ENCODE measurements at regions not wholly inside any gene's neighbourhood (a gene's known extent, or its start where the extent isn't known, plus 50 kb on each side); places are given as distances from the start of the nearest gene placed in this dataset.
"Not testable (repeated sequence)": the region's sequence is repeated elsewhere in the genome, so short reads cannot be mapped to it uniquely, and the experiment has no call there.

GRCh38 chr13:27359199-27359821, 65.1 kb upstream of the GTF3A start:
- no peaks in the 10 kb centered on the region; the same call in 1 of the 2 replicates for H3K27me3 ChIP-seq (replicated peaks; ENCODE audit: control insufficient read depth, insufficient read depth, low read length)
- Mint-ChIP-seq H3K4me1 (ENCODE audit: low read depth, unreplicated experiment) (peaks cover 18% of the 10 kb centered on the region), H3K4me3 (ENCODE audit: unreplicated experiment) (no peak overlapping the region), H3K27me3 (ENCODE audit: insufficient read depth, unreplicated experiment) (no peaks in the 10 kb centered on the region), H3K27ac (ENCODE audit: unreplicated experiment) (no peak overlapping the region), H3K9me3 (ENCODE audit: unreplicated experiment) (no peaks in the 10 kb centered on the region), H3K36me3 (ENCODE audit: insufficient read depth, unreplicated experiment) (no peaks in the 10 kb centered on the region)
- TF ChIP-seq CTCF (IDR thresholded peaks at IDR 0.05; ENCODE audit: insufficient read depth in 1 of 2, low read depth in 1 of 2, low read length in 1 of 2, severe bottlenecking in 1 of 2, unreplicated experiment in 1 of 2), result peak; percentile 91 to 94
- no TSS peak for BruUV-seq (replicated peaks)
- H3K36me3 ChIP-seq (ENCODE audit: control insufficient read depth, insufficient read depth, low read length), result no peaks in the 10 kb centered on the region; the same call in 1 of the 2 replicates
- H3K4me3 ChIP-seq (ENCODE audit: low read depth, low read length), result no peak overlapping the region
- H3K9me3 ChIP-seq, result no peaks in the 10 kb centered on the region
- H3K4me1 ChIP-seq, result peaks cover 4% of the 10 kb centered on the region; the same call in 1 of the 2 replicates
- ChIA-PET CTCF (interaction anchor here (0.6 to 5.3 kb wide), 11 partner anchors 66 to 468 kb away, joined by 3 to 128 read pairs (median 5); partner anchors contain the start of gene RASL11A), POLR2A (no interaction called here)
- intact Hi-C loops (cut with micrococcal nuclease; ENCODE audit: unreplicated experiment), result loop anchor here (1.0 to 10.0 kb wide), 6 partner anchors 21 to 412 kb away; partner anchors contain the start of gene RASL11A
- DNase-seq, result peak; percentile 67 to 84

GRCh38 chr13:27360562-27360961, 63.9 kb upstream of the GTF3A start:
- no peaks in the 10 kb centered on the region; the same call in 1 of the 2 replicates for H3K27me3 ChIP-seq (replicated peaks; ENCODE audit: control insufficient read depth, insufficient read depth, low read length)
- intact Hi-C loops (cut with micrococcal nuclease; ENCODE audit: unreplicated experiment), result no loop called here
- no peaks in the 10 kb centered on the region for H3K9me3 ChIP-seq
- Mint-ChIP-seq H3K9me3 (ENCODE audit: unreplicated experiment) (no peaks in the 10 kb centered on the region), H3K4me3 (ENCODE audit: unreplicated experiment) (no peak overlapping the region), H3K4me1 (ENCODE audit: low read depth, unreplicated experiment) (peaks cover 18% of the 10 kb centered on the region), H3K27ac (ENCODE audit: unreplicated experiment) (no peak overlapping the region), H3K36me3 (ENCODE audit: insufficient read depth, unreplicated experiment) (no peaks in the 10 kb centered on the region), H3K27me3 (ENCODE audit: insufficient read depth, unreplicated experiment) (no peaks in the 10 kb centered on the region)
- ChIA-PET POLR2A (no interaction called here), CTCF (interaction anchor here (0.7 to 5.3 kb wide), 3 partner anchors 336 to 414 kb away, joined by 4 to 128 read pairs (median 32); no protein-coding TSS in a partner anchor)
- no TSS peak for BruUV-seq (replicated peaks)
- no peak overlapping the region for H3K4me3 ChIP-seq (ENCODE audit: low read depth, low read length)
- peaks cover 4% of the 10 kb centered on the region; the same call in 1 of the 2 replicates for H3K4me1 ChIP-seq
- DNase-seq, result no peak
- no peak for TF ChIP-seq CTCF (IDR thresholded peaks at IDR 0.05; ENCODE audit: insufficient read depth in 1 of 2, low read depth in 1 of 2, low read length in 1 of 2, severe bottlenecking in 1 of 2, unreplicated experiment in 1 of 2)
- H3K36me3 ChIP-seq (ENCODE audit: control insufficient read depth, insufficient read depth, low read length), result no peaks in the 10 kb centered on the region; the same call in 1 of the 2 replicates

DNA sequence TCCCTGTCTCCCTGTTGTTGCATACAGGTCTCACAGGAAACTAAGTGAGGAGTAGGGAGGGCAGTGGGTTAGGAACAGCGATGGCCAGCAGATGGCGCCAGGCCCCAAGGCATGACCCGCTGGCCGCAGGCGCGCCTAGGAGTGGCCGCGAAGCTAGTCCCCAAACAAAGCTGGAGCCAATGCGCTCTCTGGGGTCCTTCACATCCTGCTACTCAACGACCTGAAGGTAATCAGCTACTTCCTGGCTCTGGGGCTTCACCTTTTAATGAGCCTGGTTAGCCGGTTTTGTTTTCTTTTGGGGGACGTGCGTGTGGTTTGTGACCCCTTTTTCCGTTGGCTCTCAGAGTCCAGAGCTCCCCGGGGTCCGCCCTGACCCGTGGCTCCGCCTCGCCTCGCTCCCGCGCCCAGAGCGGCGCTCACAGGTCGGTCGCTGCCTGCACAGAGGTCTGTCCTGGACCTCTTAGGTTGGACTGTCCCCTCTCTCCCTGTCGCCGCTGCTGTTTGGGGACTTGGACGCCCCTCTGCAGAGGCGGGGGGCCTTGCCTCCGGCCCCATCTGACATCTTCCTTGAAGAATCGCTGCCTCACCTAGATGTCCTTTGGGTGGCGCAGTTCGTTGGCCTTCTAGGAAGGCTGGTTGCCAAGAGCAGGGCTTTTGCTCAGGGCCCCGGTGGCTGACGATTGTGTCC, 62.2 kb upstream of the GTF3A start:
- peak overlapping the region; percentile 44 for H3K4me3 ChIP-seq (ENCODE audit: low read depth, low read length)
- Mint-ChIP-seq H3K27me3 (ENCODE audit: insufficient read depth, unreplicated experiment) (no peaks in the 10 kb centered on the region), H3K27ac (ENCODE audit: unreplicated experiment) (peak overlapping the region; percentile 28), H3K4me1 (ENCODE audit: low read depth, unreplicated experiment) (peaks cover 18% of the 10 kb centered on the region), H3K9me3 (ENCODE audit: unreplicated experiment) (no peaks in the 10 kb centered on the region), H3K4me3 (ENCODE audit: unreplicated experiment) (peak overlapping the region; percentile 71), H3K36me3 (ENCODE audit: insufficient read depth, unreplicated experiment) (no peaks in the 10 kb centered on the region)
- intact Hi-C loops (cut with micrococcal nuclease; ENCODE audit: unreplicated experiment), result loop anchor here (1.0 kb wide), 4 partner anchors 12 to 636 kb away; no protein-coding TSS in a partner anchor
- BruUV-seq (replicated peaks), result no TSS peak
- peak; percentile 87 to 93 for DNase-seq
- H3K36me3 ChIP-seq (ENCODE audit: control insufficient read depth, insufficient read depth, low read length), result no peaks in the 10 kb centered on the region; the same call in 1 of the 2 replicates
- CTCF ChIA-PET, result interaction anchor here (0.5 to 5.3 kb wide), 69 partner anchors 9 to 1434 kb away, joined by 3 to 128 read pairs (median 5); partner anchors contain the start of genes GTF3A, MTIF3, POLR1D and RASL11A
- POLR2A ChIA-PET, result interaction anchor here (0.6 to 1.2 kb wide), 6 partner anchors 10 to 616 kb away, joined by 3 to 6 read pairs (median 3); no protein-coding TSS in a partner anchor
- no peaks in the 10 kb centered on the region for H3K9me3 ChIP-seq
- H3K4me1 ChIP-seq, result peaks cover 4% of the 10 kb centered on the region; the same call in 1 of the 2 replicates
- peak; percentile 94 to 98 for TF ChIP-seq CTCF (IDR thresholded peaks at IDR 0.05; ENCODE audit: insufficient read depth in 1 of 2, low read depth in 1 of 2, low read length in 1 of 2, severe bottlenecking in 1 of 2, unreplicated experiment in 1 of 2)
- no peaks in the 10 kb centered on the region; the same call in 1 of the 2 replicates for H3K27me3 ChIP-seq (replicated peaks; ENCODE audit: control insufficient read depth, insufficient read depth, low read length)

DNA sequence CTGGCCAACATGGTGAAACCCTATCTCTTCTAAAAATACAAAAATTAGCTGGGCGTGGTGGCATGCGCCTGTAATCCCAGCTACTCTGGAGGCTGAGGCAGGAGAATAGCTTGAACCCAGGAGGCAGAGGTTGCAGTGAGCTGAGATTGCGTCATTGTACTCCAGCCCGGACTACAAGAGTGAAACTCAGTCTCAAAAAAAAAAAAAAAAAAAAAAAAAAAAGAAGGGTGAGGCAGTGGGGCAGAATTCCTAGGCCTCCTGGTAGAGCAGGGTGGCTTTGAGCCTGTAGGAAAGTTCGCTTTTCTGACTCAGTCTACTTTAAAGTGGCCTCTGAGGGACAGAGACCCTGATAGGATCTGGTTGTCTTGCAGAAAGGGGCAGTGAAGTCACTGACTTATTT, 60.8 kb upstream of the GTF3A start:
- H3K36me3 Mint-ChIP-seq (ENCODE audit: insufficient read depth, unreplicated experiment); H3K36me3 ChIP-seq (ENCODE audit: control insufficient read depth, insufficient read depth, low read length); H3K9me3 Mint-ChIP-seq (ENCODE audit: unreplicated experiment); H3K4me3 ChIP-seq (ENCODE audit: low read depth, low read length); POLR2A ChIA-PET; H3K9me3 ChIP-seq; H3K27me3 Mint-ChIP-seq (ENCODE audit: insufficient read depth, unreplicated experiment); H3K4me1 ChIP-seq; H3K27ac Mint-ChIP-seq (ENCODE audit: unreplicated experiment); BruUV-seq (replicated peaks); H3K27me3 ChIP-seq (replicated peaks; ENCODE audit: control insufficient read depth, insufficient read depth, low read length); intact Hi-C loops (cut with micrococcal nuclease; ENCODE audit: unreplicated experiment); DNase-seq; H3K4me3 Mint-ChIP-seq (ENCODE audit: unreplicated experiment): not testable (repeated sequence)
- CTCF ChIA-PET, result interaction anchor here (0.6 to 2.9 kb wide), 3 partner anchors 9 to 543 kb away, joined by 7 to 57 read pairs (median 38); no protein-coding TSS in a partner anchor
- H3K4me1 Mint-ChIP-seq (ENCODE audit: low read depth, unreplicated experiment), result peaks cover 14% of the 10 kb centered on the region
